Nephron progenitor cell (in vitro differentiated cells): ENCODE measurements at regions not wholly inside any gene's neighbourhood (a gene's known extent, or its start where the extent isn't known, plus 50 kb on each side); places are given as distances from the start of the nearest gene placed in this dataset.

Experiments used
- DNase-seq: peaks from one replicate; pipeline ENCODE4 v3.0.0; 2021
- H3K27ac Mint-ChIP-seq: 2 replicates; pipeline ENCODE4 v1.8.0; 2021; ENCODE audit warnings: mild to moderate bottlenecking, moderate library complexity, mixed read lengths
- H3K27me3 Mint-ChIP-seq: 2 replicates; pipeline ENCODE4 v1.8.0; 2021; ENCODE audit warnings: mild to moderate bottlenecking, low read depth, mixed read lengths; ENCODE audit not compliant: poor library complexity
- H3K36me3 Mint-ChIP-seq: 2 replicates; pipeline ENCODE4 v1.8.0; 2021; ENCODE audit warnings: low read depth, mixed read lengths
- H3K4me1 Mint-ChIP-seq: 2 replicates; pipeline ENCODE4 v1.8.0; 2021; ENCODE audit warnings: mixed read lengths
- H3K4me3 Mint-ChIP-seq: 2 replicates; pipeline ENCODE4 v1.8.0; 2021; ENCODE audit warnings: mild to moderate bottlenecking, moderate library complexity, mixed read lengths
- H3K9me3 Mint-ChIP-seq: 2 replicates; pipeline ENCODE4 v1.8.0; 2021; ENCODE audit warnings: mild to moderate bottlenecking, moderate library complexity, mixed read lengths
- TF ChIP-seq, protein P1 (sequence below): fragments of 200-600 bp; sonication (generic); IDR thresholded peaks from 2 replicates; pipeline ENCODE4 v1.5.0; 2021; ENCODE audit warnings: antibody characterized with exemption

- H3K4me3 Mint-ChIP-seq = no peak overlapping the region
- no peaks in the 10 kb centered on the region for H3K36me3 Mint-ChIP-seq
- TF ChIP-seq, protein P1, sequence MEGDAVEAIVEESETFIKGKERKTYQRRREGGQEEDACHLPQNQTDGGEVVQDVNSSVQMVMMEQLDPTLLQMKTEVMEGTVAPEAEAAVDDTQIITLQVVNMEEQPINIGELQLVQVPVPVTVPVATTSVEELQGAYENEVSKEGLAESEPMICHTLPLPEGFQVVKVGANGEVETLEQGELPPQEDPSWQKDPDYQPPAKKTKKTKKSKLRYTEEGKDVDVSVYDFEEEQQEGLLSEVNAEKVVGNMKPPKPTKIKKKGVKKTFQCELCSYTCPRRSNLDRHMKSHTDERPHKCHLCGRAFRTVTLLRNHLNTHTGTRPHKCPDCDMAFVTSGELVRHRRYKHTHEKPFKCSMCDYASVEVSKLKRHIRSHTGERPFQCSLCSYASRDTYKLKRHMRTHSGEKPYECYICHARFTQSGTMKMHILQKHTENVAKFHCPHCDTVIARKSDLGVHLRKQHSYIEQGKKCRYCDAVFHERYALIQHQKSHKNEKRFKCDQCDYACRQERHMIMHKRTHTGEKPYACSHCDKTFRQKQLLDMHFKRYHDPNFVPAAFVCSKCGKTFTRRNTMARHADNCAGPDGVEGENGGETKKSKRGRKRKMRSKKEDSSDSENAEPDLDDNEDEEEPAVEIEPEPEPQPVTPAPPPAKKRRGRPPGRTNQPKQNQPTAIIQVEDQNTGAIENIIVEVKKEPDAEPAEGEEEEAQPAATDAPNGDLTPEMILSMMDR = no peak
- no peaks in the 10 kb centered on the region for H3K9me3 Mint-ChIP-seq
- DNase-seq = no peak
- no peak overlapping the region for H3K27ac Mint-ChIP-seq
- H3K4me1 Mint-ChIP-seq = peaks cover 18% of the 10 kb centered on the region
- H3K27me3 Mint-ChIP-seq = peaks cover 10% of the 10 kb centered on the region
Measured at GRCh38 chr1:62953633-62954032, 169.7 kb downstream of the ATG4C start.

GRCh38 chr1:62954758-62955157 is 170.8 kb downstream of the ATG4C start:
- Mint-ChIP-seq H3K4me3 (no peak overlapping the region), H3K36me3 (no peaks in the 10 kb centered on the region), H3K27ac (no peak overlapping the region), H3K9me3 (no peaks in the 10 kb centered on the region), H3K4me1 (peaks cover 18% of the 10 kb centered on the region), H3K27me3 (peaks cover 12% of the 10 kb centered on the region)
- DNase-seq = no peak
- TF ChIP-seq, protein P1 = no peak

- Mint-ChIP-seq H3K4me3 (no peak overlapping the region), H3K36me3 (no peaks in the 10 kb centered on the region), H3K9me3 (no peaks in the 10 kb centered on the region), H3K27ac (no peak overlapping the region), H3K4me1 (peaks cover 18% of the 10 kb centered on the region), H3K27me3 (peaks cover 11% of the 10 kb centered on the region)
- DNase-seq = no peak
- TF ChIP-seq, protein P1 = no peak
Measured at GRCh38 chr1:62955666-62956065, 171.7 kb downstream of the ATG4C start.

- Mint-ChIP-seq H3K4me3 (no peak overlapping the region), H3K36me3 (no peaks in the 10 kb centered on the region), H3K4me1 (peaks cover 4% of the 10 kb centered on the region), H3K27ac (no peak overlapping the region), H3K27me3 (peaks cover 5% of the 10 kb centered on the region), H3K9me3 (no peaks in the 10 kb centered on the region)
- no peak for DNase-seq
- TF ChIP-seq, protein P1 = no peak
Measured at GRCh38 chr1:62962014-62962812, 178.3 kb downstream of the ATG4C start.

DNA sequence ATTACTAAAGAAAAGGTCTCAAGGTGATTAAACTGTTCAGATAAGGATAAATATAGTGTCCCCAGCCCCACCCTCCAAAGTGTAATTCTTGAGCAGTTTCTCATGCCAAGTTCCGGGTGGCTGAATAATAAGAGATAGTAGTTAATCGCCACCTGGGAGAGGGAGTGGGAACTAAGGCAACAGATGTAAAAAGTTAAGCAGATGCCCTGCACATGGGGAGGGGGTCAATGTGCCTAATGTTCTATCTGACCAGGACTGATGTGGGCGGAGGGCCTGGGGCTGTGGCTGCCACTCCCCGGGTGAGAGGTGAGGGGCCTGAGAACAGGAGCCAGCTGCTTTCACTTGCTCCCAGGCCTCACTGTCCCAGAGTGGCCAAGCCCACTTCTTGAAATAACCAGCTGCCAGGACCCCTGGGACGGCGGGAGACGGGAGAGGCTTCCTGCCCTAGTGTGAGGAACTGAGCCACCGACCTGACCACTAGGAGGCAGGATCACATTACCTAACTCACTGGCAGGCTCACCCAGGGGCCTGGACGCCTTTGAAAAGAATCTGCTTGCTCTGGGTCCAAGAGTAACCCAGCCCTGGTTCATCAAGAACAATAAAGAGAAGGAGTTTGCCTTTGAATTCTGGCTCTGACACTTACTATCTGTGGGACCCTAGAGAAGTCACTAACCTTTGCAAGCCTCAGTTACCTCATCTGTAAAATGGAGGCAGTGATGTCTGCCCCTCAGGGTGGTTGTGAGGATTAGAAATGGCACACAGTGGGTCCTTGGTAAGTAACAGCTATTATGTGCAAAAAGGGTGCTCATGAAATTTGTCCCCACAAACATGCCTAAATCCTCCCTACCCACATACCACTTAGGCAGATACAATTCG is 179.2 kb downstream of the ATG4C start:
- H3K4me1 Mint-ChIP-seq = peaks cover 4% of the 10 kb centered on the region
- TF ChIP-seq, protein P1 = peak; percentile 68
- no peaks in the 10 kb centered on the region for H3K36me3 Mint-ChIP-seq
- no peak overlapping the region for H3K27ac Mint-ChIP-seq
- H3K9me3 Mint-ChIP-seq = no peaks in the 10 kb centered on the region
- peaks cover 5% of the 10 kb centered on the region for H3K27me3 Mint-ChIP-seq
- peak; percentile 70 for DNase-seq
- no peak overlapping the region for H3K4me3 Mint-ChIP-seq
